ENCODE measurements at regions not wholly inside any gene's neighbourhood (a gene's known extent, or its start where the extent isn't known, plus 50 kb on each side); places are given as distances from the start of the nearest gene placed in this dataset.
"Not testable (repeated sequence)": the region's sequence is repeated elsewhere in the genome, so short reads cannot be mapped to it uniquely, and the experiment has no call there.

DNA sequence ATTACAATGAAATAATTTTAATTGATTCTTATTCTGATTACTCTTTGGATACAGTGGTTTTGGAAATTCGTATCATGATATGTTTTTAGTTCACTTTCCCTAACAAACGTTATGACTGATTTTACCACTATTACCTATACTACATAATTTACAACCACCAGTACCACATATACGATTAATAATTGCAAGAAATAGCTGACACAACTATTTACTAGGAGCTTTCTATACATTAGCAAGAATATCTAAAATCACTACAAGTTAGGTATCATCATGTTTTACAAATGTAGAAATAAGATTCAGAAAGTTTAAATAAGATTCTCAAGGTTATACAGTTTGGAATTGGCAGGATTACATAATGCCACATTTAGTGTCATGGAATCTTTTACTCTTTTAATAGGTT is 1401.1 kb upstream of the RAG2 start:
- no peak overlapping the region for H3K4me3 ChIP-seq (ENCODE audit: low read depth, low read length)
- TF ChIP-seq CTCF (IDR thresholded peaks at IDR 0.05; ENCODE audit: low read depth, low read length) = no peak

DNA sequence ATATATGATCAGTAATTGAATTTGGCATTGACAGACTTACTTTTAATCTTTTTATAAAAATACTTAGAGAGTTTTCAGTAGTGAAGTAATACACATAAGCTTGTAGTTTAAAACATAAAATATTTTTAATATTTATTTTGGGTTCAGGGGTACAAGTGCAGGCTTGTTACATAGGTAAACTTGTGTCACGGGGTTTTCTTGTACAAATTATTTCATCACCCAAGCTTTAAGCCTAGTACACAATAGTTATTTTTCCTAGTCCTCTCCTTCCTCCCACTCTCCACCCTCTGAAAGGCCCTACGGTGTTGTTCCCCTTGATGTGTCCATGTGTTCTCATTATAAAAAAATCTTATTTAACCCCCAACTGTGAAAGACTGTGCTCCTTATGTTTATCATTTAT is 1397.8 kb upstream of the RAG2 start:
- TF ChIP-seq CTCF (IDR thresholded peaks at IDR 0.05; ENCODE audit: low read depth, low read length) = no peak
- no peak overlapping the region for H3K4me3 ChIP-seq (ENCODE audit: low read depth, low read length)

- no peak overlapping the region for H3K4me3 ChIP-seq (ENCODE audit: low read depth, low read length)
- TF ChIP-seq CTCF (IDR thresholded peaks at IDR 0.05; ENCODE audit: low read depth, low read length) = no peak
Observed at GRCh38 chr11:37988031-37988430, 1390.0 kb upstream of the RAG2 start.

DNA sequence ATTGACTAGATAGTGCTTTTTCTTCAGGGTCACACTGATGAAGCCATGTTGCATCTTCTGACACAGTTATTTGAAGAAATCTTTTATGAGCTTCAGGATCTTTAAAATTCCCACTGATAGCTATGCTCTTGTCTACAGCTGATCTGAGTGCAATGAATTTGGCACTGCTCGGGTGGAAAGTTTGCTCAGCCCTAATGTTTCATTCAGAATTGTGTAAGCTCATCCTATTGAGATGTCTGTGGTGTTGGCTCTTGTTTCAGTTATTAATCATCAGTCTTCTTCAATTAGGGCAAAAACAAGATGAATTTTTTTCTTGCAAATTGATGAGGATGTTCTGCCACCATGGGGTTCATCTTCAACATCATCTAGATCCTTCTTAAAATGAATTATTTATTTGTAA is 1387.0 kb upstream of the RAG2 start:
- TF ChIP-seq CTCF (IDR thresholded peaks at IDR 0.05; ENCODE audit: low read depth, low read length) = no peak
- H3K4me3 ChIP-seq (ENCODE audit: low read depth, low read length) = no peak overlapping the region

DNA sequence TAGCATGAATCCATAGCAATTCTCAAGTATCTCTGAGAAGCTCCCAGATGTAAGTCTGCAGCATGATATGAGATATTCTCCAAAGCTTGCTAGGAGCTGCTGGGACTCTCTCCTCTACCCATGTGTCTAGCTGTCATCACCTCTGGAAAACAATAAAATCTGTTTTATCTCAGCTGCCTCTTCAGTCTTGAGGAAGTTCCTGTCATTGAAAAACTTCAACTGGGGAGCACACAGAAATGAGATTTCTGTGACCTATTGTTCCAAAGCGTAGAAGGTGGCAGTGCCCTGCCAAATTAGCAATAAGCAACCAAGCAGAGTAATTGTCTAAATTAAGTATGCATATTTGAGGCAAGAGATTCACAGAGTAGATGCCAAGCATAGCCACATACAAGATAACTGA is 1380.6 kb upstream of the RAG2 start:
- TF ChIP-seq CTCF (IDR thresholded peaks at IDR 0.05; ENCODE audit: low read depth, low read length) = no peak

DNA sequence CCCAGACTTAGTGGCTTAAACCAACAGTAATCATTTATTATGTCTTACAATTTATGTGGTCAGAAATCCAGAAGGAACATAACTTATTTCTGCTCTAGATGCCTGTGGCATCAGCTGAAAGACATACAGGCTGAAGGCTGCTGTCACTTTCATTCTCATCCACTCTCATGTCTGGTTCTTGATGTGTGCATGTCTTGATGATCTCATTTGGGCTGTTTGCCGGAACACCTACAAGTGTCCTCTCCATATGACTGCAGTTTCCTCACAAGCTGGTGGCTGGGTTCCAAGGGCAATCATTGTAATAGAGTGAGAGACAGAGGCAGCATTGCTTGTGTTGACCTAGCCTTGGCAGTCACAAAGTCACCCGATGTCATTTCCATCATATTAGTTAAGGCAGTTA is 1375.9 kb upstream of the RAG2 start:
- no peak overlapping the region for H3K4me3 ChIP-seq (ENCODE audit: low read depth, low read length)
- TF ChIP-seq CTCF (IDR thresholded peaks at IDR 0.05; ENCODE audit: low read depth, low read length) = no peak

More for the DNA sequence above, 1380.6 kb upstream of the RAG2 start:
- no peak overlapping the region for H3K4me3 ChIP-seq (ENCODE audit: low read depth, low read length)

- no peak for TF ChIP-seq CTCF (IDR thresholded peaks at IDR 0.05; ENCODE audit: low read depth, low read length)
- H3K4me3 ChIP-seq (ENCODE audit: low read depth, low read length) = no peak overlapping the region
Observed at GRCh38 chr11:37972691-37973090, 1374.7 kb upstream of the RAG2 start.

GRCh38 chr11:37969336-37969735 is 1371.3 kb upstream of the RAG2 start:
- H3K4me3 ChIP-seq (ENCODE audit: low read depth, low read length) = not testable (repeated sequence)

Data from WI38 (cell line).